GM19452 (cell line): ENCODE measurements at regions not wholly inside any gene's neighbourhood (a gene's known extent, or its start where the extent isn't known, plus 50 kb on each side); places are given as distances from the start of the nearest gene placed in this dataset.

Source experiments
- ATAC-seq: cut with Tn5 transposase; IDR thresholded peaks from one replicate; pipeline ENCODE4 v1.9.1; 2021; ENCODE audit not compliant: unreplicated experiment

GRCh38 chr4:108219998-108220397 is 51.3 kb upstream of the LEF1 start:
- no peak for ATAC-seq
